B cell (primary cell): ENCODE measurements at regions not wholly inside any gene's neighbourhood (a gene's known extent, or its start where the extent isn't known, plus 50 kb on each side); places are given as distances from the start of the nearest gene placed in this dataset.

Source experiments
- ATAC-seq: fragments of 200-7000 bp; cut with Tn5 transposase; one replicate; pipeline ENCODE4 v1.10.0; 2021; ENCODE audit warnings: low read depth, mild to moderate bottlenecking, moderate number of reproducible peaks, moderate library complexity
- CTCF ChIA-PET: fragments of 350-600 bp; sonication (Branson Sonifier 250); formaldehyde crosslinking; loops from one replicate; lab custom pipeline; 2021; ENCODE audit warnings: antibody characterized with exemption, inconsistent platforms; lab: Charles Lee
- POLR2A ChIA-PET: fragments of 350-600 bp; sonication (Branson Sonifier 250); formaldehyde crosslinking; loops from one replicate; lab custom pipeline; 2021; ENCODE audit warnings: antibody characterized with exemption; lab: Charles Lee
- DNase-seq: peaks from one replicate; pipeline ENCODE4 v3.0.0; 2013
- H2AFZ ChIP-seq: 2 replicates; pipeline ENCODE4 v1.6.1; 2012; ENCODE audit warnings: mild to moderate bottlenecking, low read depth, low read length; ENCODE audit not compliant: insufficient read depth, poor library complexity, severe bottlenecking
- H3K27ac ChIP-seq, 2 donors: 1 replicate in 1 of 2; 2 replicates in 1 of 2; pipeline ENCODE4 v1.5.1; 2012 to 2013; ENCODE audit warnings: low read length in 2 of 2, mild to moderate bottlenecking in 2 of 2, moderate library complexity in 1 of 2
- H3K27me3 ChIP-seq, 4 experiments: fragments of 200-600 bp in 1 of 4; sonication (generic) in 1 of 4; replicated peaks in 1 of 4; 1 replicate in 2 of 4; 2 replicates in 2 of 4; pipeline versions ENCODE4 v1.6.1 to v1.7.0; 2013 to 2016; ENCODE audit warnings: low read length in 3 of 4, mild to moderate bottlenecking in 2 of 4, mixed read lengths in 1 of 4, moderate library complexity in 1 of 4; ENCODE audit not compliant: insufficient read depth in 4 of 4, control insufficient read depth in 3 of 4; ENCODE audit errors: control extremely low read depth in 1 of 4
- H3K36me3 ChIP-seq, 2 experiments: replicated peaks in 1 of 2; 1 replicate in 1 of 2; 2 replicates in 1 of 2; pipeline versions ENCODE4 v1.6.1 to v1.7.1; 2013; ENCODE audit warnings: low read length in 1 of 2; ENCODE audit not compliant: insufficient read depth in 2 of 2, control insufficient read depth in 1 of 2; ENCODE audit errors: control extremely low read depth in 1 of 2, extremely low read depth in 1 of 2
- H3K4me1 ChIP-seq, 2 donors: fragments of 200-600 bp in 1 of 2; sonication (generic) in 1 of 2; 1 replicate in 1 of 2; 2 replicates in 1 of 2; pipeline versions ENCODE4 v1.5.1 to v1.6.1; 2013 to 2017; ENCODE audit warnings: low read length in 2 of 2; ENCODE audit not compliant: control insufficient read depth in 2 of 2, insufficient read depth in 2 of 2
- H3K4me2 ChIP-seq: replicated peaks from 2 replicates; pipeline ENCODE3; 2012; ENCODE audit warnings: mild to moderate bottlenecking, low read depth, low read length; ENCODE audit not compliant: poor library complexity, severe bottlenecking
- H3K4me3 ChIP-seq, 5 experiments: fragments of 200-600 bp in 1 of 5; sonication (generic) in 1 of 5; 1 replicate in 3 of 5; 2 replicates in 2 of 5; pipeline versions ENCODE4 v1.5.1 to v1.7.0; 2011 to 2016; ENCODE audit warnings: low read length in 4 of 5, mild to moderate bottlenecking in 4 of 5, low read depth in 2 of 5, control low read depth in 1 of 5, moderate library complexity in 1 of 5; ENCODE audit not compliant: insufficient read depth in 1 of 5; ENCODE audit errors: control extremely low read depth in 1 of 5, extremely low read depth in 1 of 5
- H3K79me2 ChIP-seq: fragments of 200-600 bp; sonication (generic); one replicate; pipeline ENCODE4 v1.6.0; 2016; ENCODE audit warnings: low read length; ENCODE audit not compliant: control insufficient read depth, insufficient read depth
- H3K9ac ChIP-seq: fragments of 200-600 bp; sonication (generic); 2 replicates; pipeline ENCODE4 v1.6.1; 2017; ENCODE audit warnings: mild to moderate bottlenecking, low read length, moderate library complexity
- H3K9me3 ChIP-seq, 3 donors: one replicate each; pipeline versions ENCODE4 v1.6.1 to v1.7.1; 2013; ENCODE audit warnings: low read length in 2 of 3; ENCODE audit not compliant: control insufficient read depth in 2 of 3, insufficient read depth in 1 of 3; ENCODE audit errors: control extremely low read depth in 1 of 3
- H4K20me1 ChIP-seq: 2 replicates; pipeline ENCODE4 v1.6.0; 2012; ENCODE audit warnings: mild to moderate bottlenecking, low read length; ENCODE audit not compliant: insufficient read depth, control insufficient read depth, poor library complexity, severe bottlenecking
- H3K27ac Mint-ChIP-seq: one replicate; pipeline ENCODE4 v1.8.0; 2021; ENCODE audit warnings: mixed read lengths
- H3K27me3 Mint-ChIP-seq: one replicate; pipeline ENCODE4 v1.8.0; 2021; ENCODE audit warnings: mixed read lengths
- H3K4me1 Mint-ChIP-seq: one replicate; pipeline ENCODE4 v1.8.0; 2021; ENCODE audit warnings: mixed read lengths
- H3K4me3 Mint-ChIP-seq: one replicate; pipeline ENCODE4 v1.8.0; 2021; ENCODE audit warnings: mixed read lengths
- H3K9me3 Mint-ChIP-seq: one replicate; pipeline ENCODE4 v1.8.0; 2022; ENCODE audit warnings: mixed read lengths; ENCODE audit not compliant: insufficient read depth
- CTCF ChIP-seq: fragments of 200-600 bp; IDR thresholded peaks from one replicate; pipeline ENCODE4 v1.8.0; 2022; ENCODE audit warnings: antibody characterized with exemption, mild to moderate bottlenecking
- EZH2 ChIP-seq: IDR thresholded peaks from 2 replicates; pipeline ENCODE4 v1.6.1; 2012; ENCODE audit warnings: borderline replicate concordance, low read depth, mild to moderate bottlenecking, moderate library complexity, low read length; ENCODE audit not compliant: insufficient read depth, poor library complexity, severe bottlenecking
- WGBS: methylation state at CpG from one replicate; pipeline ENCODE4 v1.1.5; 2013; ENCODE audit warnings: missing lambda C conversion rate; ENCODE audit not compliant: insufficient coverage; 5-methylcytosine and 5-hydroxymethylcytosine counted together
- intact Hi-C: fragments of 100-400 bp; cut with micrococcal nuclease; formaldehyde crosslinking; loops from one replicate; pipeline ENCODE4 v1.10.0; 2022

DNA sequence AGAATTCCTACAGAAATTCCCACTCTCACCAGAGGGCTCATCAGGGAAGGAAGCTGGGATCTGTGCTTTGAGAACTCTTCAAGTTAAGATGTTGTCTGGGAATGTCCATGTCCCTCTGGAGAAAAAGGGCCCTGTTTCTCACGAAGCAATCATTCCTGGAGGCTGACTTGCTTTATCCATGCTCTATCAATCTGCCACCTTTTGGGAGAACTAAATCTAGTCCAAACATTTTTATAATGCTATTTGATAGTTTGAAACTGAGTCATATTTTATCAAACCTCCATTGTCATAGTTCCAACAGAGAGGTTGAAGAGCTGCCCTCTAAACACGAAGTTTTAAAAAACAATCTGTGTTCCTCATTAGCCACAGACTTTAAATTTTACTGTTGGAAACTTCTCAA is 219.2 kb downstream of the MTX2 start:
- Histone ChIP-seq H3K4me2 (no peak overlapping the region), H3K4me1 (peaks cover 12 to 29% of the 10 kb centered on the region in 2 donors), H3K36me3 (no peaks in the 10 kb centered on the region), H4K20me1 (no peaks in the 10 kb centered on the region), H3K27ac (no peak overlapping the region), H3K4me3 (no peak overlapping the region), H3K79me2 (no peaks in the 10 kb centered on the region), H3K9ac (no peak overlapping the region), H3K9me3 (peaks cover 0 to 2% (median 0%) of the 10 kb centered on the region in 3 donors), H2AFZ (no peak overlapping the region), H3K27me3 (peaks cover 0 to 3% (median 0%) of the 10 kb centered on the region in 4 experiments)
- intact Hi-C loops: no loop called here
- H3K27me3 Mint-ChIP-seq: peaks cover 13% of the 10 kb centered on the region
- CTCF ChIA-PET: no interaction called here
- TF ChIP-seq EZH2 (no peak), CTCF (no peak)
- ATAC-seq: no peak
- H3K9me3 Mint-ChIP-seq: no peaks in the 10 kb centered on the region
- no peak overlapping the region for H3K4me3 Mint-ChIP-seq
- DNase-seq: no peak
- no peak overlapping the region for H3K27ac Mint-ChIP-seq
- POLR2A ChIA-PET: no interaction called here
- WGBS: no CpG with 5 or more reads among the region's 2 CpGs
- H3K4me1 Mint-ChIP-seq: peaks cover 22% of the 10 kb centered on the region

DNA sequence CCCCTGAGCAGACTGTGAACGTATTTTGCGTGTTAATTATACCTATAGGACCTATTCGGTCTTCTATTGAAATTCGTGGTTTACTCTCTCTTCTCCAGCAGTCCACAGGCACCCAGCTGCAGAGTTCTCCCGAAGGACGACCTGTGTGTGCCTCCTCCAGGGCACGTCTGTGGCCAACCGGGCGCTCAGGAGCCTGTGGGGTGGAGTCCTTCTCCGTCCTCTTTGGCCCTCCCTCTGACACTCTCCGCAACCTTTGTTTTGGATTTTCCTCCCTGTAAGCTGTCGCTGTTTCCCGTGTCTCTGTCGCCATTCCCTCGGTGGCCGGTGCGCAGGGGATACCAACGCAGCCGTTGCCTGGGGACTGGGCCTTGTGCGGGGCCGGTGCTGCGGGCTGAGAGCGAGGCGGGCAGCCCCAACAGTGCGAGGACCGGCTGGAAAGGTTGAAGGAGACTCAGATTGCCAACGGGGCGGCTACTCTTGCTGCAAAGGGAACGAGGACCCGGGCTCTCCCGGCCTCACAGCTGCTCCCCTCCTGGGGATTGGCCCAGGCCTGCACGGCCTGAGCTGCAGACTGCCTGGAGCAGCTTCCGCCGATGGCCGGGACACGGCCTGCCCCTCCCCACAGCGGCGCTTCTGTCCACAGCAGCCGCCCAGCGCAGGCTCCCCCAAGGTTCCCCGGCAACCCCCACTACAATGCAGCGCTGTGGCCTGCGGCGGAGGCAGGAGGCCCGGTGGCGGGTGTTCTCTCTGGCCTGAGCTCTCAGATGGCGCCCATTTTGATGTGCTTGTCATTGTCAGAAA is 221.0 kb downstream of the MTX2 start:
- no peak overlapping the region for H3K4me3 ChIP-seq
- H3K4me1 ChIP-seq: peaks cover 21 to 47% of the 10 kb centered on the region in 2 donors
- H3K27ac Mint-ChIP-seq: no peak overlapping the region
- no peak overlapping the region for H3K4me3 Mint-ChIP-seq
- DNase-seq: no peak
- H3K4me1 Mint-ChIP-seq: peaks cover 40% of the 10 kb centered on the region
- no peaks in the 10 kb centered on the region for H4K20me1 ChIP-seq
- no peak overlapping the region for H2AFZ ChIP-seq
- intact Hi-C loops: loop anchor here (10.0 kb wide), 1 partner anchor 225 kb away; the partner anchor contains the start of gene MTX2
- TF ChIP-seq EZH2: no peak
- TF ChIP-seq CTCF: no peak
- peaks cover 10% of the 10 kb centered on the region for H3K27me3 Mint-ChIP-seq
- no peaks in the 10 kb centered on the region for H3K9me3 Mint-ChIP-seq
- ATAC-seq: no peak
- H3K27me3 ChIP-seq: no peaks in the 10 kb centered on the region
- ChIA-PET CTCF (no interaction called here), POLR2A (no interaction called here)
- WGBS: 94% methylated on average over 46 of the region's 47 CpGs
- H3K9me3 ChIP-seq: peaks cover 0 to 2% (median 0%) of the 10 kb centered on the region in 3 donors
- H3K36me3 ChIP-seq: no peaks in the 10 kb centered on the region
- H3K4me2 ChIP-seq: no peak overlapping the region
- no peak overlapping the region for H3K9ac ChIP-seq
- H3K27ac ChIP-seq: no peak overlapping the region
- H3K79me2 ChIP-seq: no peaks in the 10 kb centered on the region
